Hepatocyte (in vitro differentiated cells): ENCODE measurements at regions not wholly inside any gene's neighbourhood (a gene's known extent, or its start where the extent isn't known, plus 50 kb on each side); places are given as distances from the start of the nearest gene placed in this dataset.

ENCODE experiments used
- EZH2 ChIP-seq: fragments of 200-600 bp; sonication (generic); IDR thresholded peaks from 2 replicates; pipeline ENCODE4 v1.6.1; 2016; ENCODE audit warnings: antibody characterized with exemption, mild to moderate bottlenecking, borderline replicate concordance
- EZH2phosphoT487 ChIP-seq: fragments of 200-600 bp; sonication (generic); IDR thresholded peaks from one replicate; pipeline ENCODE4 v1.6.1; 2018; ENCODE audit warnings: antibody characterized with exemption, mild to moderate bottlenecking, low read depth, moderate library complexity; ENCODE audit not compliant: unreplicated experiment, severe bottlenecking
- TF ChIP-seq, protein P1 (sequence below): fragments of 200-600 bp; sonication (generic); IDR thresholded peaks from 2 replicates; pipeline ENCODE4 v1.5.1; 2016; ENCODE audit warnings: antibody characterized with exemption, mild to moderate bottlenecking; ENCODE audit not compliant: poor library complexity

DNA sequence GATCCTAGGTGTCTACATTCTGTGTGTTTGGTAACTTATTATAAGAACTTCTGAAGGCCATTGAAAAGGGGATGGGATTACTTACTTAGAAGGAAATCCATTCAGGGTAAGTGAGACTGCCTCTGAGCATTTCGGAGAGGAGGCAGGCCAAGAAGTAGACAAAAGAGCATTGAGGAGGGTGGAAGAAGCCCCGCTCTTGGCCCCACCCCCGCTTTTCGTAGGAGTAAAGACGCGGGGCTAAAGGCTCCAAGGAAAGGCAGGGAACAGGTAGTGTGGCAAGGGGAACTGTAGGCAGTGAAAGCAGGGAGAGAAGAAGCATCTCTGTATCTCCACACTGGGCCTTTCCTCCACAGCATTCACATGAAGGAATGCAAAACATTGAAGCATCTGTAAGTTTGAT lies 51.8 kb upstream of the GRIK1 start:
- TF ChIP-seq, protein P1, sequence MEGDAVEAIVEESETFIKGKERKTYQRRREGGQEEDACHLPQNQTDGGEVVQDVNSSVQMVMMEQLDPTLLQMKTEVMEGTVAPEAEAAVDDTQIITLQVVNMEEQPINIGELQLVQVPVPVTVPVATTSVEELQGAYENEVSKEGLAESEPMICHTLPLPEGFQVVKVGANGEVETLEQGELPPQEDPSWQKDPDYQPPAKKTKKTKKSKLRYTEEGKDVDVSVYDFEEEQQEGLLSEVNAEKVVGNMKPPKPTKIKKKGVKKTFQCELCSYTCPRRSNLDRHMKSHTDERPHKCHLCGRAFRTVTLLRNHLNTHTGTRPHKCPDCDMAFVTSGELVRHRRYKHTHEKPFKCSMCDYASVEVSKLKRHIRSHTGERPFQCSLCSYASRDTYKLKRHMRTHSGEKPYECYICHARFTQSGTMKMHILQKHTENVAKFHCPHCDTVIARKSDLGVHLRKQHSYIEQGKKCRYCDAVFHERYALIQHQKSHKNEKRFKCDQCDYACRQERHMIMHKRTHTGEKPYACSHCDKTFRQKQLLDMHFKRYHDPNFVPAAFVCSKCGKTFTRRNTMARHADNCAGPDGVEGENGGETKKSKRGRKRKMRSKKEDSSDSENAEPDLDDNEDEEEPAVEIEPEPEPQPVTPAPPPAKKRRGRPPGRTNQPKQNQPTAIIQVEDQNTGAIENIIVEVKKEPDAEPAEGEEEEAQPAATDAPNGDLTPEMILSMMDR = no peak
- TF ChIP-seq EZH2phosphoT487 (no peak), EZH2 (no peak)
